ENCODE measurements at regions not wholly inside any gene's neighbourhood (a gene's known extent, or its start where the extent isn't known, plus 50 kb on each side); places are given as distances from the start of the nearest gene placed in this dataset.

DNA sequence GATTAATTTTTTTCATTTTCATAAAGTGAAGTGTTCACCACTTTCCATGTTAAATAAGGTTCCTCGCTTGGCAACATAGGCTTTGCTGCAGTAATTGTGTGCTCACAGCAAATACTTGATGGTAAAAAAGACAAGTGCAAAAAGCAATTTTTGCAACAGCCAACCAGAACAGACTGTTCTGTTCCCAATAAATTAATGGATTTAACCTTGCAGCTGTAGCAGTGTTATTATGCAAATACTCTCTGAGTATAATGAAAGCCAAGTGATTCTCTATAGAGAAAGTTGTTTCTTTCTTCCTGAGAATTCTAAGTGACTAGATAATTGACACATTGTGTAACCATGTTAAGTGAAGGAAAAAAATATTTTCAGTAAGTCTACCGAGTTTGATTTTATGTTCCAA is 183.7 kb upstream of the NAALADL2 start:
- no peak for DNase-seq

DNA sequence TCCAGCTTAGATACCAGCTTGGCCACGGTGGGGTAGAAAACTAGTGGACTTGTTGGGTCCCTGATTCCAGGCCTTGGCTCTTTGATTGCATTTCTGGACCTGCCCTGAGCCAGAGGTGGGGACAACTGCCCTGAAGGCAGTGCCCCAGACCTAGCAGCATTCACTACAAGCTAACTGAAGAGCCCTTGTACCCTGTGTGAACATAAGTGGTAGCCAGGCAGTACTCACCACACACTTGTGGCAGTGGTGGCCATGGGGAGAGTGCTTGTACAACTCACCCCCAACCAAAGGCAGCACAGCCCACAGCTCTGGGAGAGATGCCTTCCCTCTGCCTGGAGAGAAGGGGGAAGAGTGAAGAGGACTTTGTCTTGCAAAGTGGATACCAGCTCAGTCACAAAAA is 177.3 kb upstream of the NAALADL2 start:
- DNase-seq: no peak

DNA sequence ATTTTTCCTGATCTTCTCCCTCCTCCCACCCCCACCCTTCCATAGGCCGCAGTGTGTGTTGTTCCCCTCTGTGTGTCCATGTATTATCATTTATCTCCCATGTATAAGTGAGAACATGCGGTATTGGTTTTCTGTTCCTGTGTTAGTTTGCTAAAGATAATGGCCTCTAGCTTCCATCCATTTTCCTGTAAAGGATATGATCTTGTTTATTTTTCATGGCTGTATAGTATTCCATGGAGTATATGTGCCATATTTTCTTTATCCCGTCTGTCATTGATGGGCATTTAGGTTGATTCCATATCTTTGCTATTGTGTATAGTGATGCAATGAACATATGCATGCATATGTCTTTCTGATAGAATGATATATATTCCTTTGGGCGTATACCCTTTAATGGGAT is 173.3 kb upstream of the NAALADL2 start:
- no peak for DNase-seq

DNA sequence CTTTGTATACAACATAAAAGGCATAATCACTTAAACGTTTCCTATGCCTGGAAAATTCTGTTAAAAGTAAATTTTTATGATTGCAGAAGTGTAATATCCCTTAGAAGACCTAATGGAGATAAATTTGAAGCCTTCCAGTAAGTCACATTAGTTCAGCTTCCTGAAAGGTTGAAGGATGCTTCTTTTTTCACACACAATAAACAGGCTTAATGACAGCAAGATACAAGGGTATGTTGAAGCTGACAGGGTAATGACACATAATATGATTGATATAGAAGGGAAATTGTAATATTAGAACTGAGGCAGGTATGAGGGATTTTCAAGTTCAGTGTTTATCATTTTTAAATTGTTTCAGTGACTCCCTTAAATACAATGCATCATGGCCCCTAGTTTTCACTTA is 161.8 kb upstream of the NAALADL2 start:
- no peak for DNase-seq

DNA sequence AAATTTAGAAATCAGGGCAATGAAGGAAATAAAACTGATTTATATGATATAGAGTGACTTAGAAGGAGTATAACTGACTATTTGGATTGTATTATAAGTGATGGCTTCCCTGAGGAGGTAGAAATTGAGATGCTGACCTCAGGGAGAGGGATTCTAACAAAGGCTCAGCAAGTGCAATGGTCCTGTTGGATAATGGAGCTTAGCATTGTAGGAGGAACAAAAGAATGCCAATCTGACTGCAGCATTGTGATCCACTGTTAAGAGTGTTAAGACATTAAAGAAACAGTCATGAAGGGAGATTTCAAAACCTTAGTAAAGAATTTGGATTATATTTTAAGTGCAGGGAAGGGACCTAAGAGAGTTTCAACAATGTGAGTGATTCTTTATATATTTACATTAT is 158.4 kb upstream of the NAALADL2 start:
- no peak for DNase-seq

DNA sequence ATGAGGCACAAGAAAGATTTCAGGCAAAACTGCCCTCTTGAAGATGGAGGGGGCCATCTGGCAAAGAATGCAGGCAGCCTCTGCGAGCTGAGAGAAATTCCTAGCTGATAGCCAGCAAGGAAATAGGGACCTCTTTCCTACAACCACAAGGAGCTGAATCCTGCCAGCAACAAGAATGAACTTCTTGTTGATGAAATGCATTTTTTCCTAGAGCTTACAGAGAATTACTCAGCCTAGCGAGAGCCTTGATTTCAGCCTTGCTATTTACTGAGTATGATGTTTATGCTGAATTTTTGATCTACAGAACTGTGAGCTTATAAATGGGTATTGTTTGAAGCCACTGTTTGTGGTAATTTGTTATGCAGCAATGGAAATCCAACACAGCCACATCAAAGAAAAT is 148.5 kb upstream of the NAALADL2 start:
- DNase-seq: no peak

DNA sequence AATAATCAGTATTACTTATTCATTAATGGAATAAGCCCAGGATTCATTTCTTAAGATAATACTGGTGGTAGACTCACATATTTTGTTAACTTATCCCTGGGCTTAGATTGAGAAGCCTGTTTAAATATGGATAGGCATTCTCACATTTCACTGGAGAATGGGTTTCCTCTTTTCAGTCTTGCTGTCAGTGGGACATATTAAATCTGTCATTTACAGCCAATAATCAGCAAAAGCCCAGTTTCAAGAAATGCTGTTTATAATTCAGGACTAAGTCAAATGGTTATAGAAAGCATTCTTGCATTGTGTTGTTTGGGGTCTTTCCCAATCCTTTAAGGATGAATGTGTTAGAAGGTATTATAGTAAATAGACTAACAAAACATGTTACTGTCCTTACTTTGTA is 143.7 kb upstream of the NAALADL2 start:
- DNase-seq: no peak

DNA sequence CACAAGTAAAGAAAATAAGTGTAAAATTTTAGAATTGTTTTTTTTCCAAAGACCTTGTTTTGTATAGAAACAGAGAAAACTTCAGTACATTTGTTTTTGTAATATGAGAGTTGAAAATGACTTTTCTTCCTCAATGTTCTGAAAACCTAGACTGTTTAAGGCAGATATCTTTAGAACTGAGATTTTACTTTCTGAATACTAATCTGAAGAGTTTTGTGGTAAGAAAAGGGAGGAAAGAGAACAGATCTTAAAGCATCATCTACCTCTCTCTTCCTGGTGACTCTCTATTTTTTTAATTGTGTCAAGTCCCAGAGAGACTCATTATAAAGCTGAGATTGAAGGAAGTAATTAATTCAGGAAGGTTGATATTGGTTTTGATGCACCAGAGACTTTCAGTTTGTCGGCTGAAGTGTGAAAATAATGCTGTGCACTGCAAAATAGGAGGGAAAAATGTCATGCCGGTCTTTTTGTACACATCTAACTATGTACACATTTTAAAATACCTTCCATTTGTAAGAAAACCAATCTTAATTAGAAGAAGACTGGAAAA is 142.1 kb upstream of the NAALADL2 start:
- DNase-seq: no peak

DNA sequence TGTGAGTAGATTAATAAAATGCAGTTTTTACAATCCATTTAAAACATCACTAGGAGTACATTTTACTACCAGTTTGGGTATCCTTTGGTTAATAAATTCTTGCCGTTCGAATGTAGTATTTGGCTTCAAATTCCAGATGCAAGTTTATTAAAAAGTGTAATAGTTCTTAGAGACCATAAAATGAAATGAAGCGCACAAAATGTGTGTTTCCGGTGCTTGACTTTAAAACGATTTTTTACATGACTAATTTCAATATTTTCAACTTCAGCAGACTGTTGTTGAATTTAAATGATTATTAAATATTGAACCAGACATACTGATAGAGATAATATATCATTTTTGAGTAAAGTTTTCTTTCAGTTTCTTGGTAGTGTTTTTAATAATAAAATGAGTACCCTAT is 138.4 kb upstream of the NAALADL2 start:
- no peak for DNase-seq

DNA sequence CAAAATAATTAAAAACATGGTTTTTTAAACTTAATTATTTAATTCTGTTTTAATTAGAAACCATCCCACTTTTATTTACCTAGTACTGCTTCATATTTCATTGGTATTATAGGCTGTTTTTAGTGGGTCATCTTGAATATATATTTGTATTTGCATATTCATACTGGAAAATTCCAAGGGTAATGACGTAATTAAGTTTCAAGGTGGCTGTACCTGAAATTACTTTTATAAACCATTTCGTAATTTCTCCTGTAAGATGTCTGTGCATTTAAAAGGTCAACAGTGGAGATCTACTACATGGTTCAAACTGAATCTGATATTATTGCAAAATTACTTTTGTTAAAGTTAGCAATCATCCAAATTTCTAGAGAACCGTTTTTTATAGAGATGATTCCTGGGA is 133.8 kb upstream of the NAALADL2 start:
- no peak for DNase-seq

DNA sequence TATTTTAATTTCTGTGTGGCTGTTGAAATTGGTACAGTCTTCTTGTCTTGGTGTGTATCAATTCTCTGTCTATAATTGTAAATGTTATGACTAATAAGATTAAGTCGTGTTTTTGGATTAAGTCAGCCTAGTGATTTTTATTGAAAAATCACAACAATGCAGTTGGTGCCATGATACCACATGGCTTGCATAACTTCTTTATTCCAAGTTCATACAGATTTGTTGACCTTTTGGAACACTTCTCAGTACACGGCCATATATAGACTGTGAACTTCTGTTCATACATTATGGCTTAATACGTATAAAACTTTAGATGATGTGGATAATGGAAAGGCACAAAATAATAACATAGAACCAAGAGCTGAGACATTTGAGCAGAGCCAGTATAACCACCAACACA is 121.2 kb upstream of the NAALADL2 start:
- DNase-seq: no peak

DNA sequence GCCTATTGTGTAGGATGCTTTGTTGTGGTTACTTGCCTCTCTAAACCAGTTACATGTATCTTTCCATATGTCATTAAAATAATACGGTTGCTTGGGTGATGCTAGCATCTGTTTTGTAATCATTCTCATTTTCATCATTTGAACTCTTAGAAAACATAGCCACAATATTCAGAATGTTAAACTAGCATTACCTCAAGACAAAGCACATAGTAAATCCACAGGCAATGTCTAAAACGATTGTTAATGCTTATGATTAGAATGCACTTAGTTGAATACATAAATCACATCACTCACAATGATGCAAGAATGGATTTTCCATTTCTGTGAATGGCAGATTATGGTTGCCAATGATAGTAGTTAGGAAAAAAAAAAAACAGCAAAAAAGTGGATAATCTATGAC is 110.0 kb upstream of the NAALADL2 start:
- no peak for DNase-seq

DNA sequence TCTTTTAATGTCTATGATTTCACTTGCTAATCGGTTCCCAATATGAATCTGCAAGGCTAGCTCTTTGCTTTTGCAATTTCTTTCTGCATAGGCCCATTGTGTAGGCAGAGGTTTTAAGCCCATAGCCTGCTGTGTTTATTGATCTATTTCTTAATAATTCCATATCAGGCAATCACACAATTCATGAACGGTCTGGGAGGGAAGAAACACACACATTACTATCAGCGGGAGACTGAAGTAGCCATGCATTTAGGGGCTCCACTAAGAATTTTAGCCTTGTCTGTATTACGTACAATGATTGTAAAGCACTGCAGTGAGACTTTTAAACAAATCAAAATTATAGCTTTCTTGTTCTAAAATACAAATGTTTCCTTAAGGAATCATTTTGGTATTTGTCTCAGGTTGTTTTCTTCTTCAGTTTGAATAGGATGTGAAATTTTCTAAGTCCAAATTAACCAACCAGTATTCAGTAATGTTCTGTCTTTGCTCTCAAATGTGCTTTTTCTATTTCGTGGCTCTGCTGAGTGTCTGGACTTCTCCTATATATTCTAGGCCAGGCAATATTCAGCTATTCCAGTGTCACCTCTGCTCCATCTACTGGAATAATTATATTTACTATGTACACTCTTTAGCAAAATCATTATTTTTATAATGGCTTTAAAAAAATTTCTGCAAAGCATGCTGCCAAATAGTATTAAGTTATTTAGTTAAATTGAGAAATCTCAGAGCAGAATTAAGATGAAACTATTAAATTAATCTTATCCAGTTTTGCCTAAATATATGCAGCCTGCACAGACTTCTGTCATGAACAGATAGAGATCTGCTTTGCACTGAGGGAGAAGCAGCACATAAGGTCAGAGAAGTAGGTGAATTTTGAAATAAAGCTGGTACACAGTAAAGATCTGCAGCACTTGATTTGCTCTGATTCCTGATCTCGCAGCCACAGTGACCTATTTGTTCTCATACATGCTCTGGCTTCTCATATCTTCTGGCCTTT is 103.0 kb upstream of the NAALADL2 start:
- DNase-seq: no peak

DNA sequence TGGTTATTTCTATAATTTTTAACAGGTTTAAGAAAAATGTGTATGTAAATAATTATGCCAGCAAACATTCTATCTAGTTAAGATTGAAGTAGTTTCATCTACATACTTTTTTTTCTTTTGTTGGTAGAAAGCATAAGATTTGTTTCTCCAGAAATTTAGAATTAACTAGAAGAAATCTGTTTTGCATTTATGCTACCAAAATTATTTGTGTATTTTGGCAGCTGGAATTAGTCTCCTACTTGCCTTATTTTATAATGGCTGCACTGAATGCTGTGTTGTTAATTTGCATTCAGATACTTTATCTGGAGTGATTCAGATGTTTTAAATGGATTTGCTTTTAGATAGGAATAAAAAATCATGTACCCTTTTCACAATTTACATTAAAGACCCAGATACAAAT is 100.2 kb upstream of the NAALADL2 start:
- DNase-seq: no peak

DNA sequence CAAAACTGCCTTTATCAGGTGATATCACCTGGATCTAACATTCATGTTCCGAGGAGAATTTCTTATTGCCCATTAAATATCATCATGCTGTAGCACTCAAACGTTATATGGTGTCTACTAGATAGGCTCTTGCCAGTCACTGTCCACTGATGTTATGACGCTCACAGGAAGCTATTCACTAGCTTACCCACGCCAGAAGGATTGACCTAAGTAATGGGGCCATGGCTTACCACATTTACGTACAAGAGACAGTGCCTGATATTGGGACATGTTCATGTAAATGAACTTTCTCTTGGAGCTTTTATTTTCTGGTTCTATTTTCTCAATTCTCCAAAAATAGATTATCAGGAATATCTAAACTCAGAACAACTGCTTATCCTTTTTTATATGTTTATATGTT is 91.7 kb upstream of the NAALADL2 start:
- no peak for DNase-seq

DNA sequence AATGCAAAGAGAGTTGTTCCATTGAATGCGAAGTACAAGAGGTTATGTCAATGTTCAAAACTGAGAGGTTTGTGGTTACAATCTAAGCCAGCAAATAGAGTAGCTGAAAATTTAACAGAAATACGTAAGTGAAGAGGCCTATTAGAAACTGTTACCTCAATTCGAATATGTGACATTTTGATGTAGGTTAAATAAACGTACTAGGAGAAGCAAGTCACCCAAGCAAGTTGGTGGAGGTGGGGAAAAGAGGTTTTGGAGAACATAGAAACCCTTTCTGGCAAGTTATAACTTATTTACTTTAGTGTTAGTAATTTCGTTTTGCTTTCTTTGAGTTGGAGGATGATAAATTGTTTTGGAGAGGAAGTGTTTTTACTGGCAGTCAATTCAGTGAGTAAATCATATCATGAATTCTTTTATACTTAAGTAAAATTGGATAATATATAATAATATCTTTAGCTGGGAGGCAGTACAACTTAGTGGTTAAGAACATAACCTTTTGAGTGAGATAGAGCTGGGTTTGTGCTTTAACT is 91.2 kb upstream of the NAALADL2 start:
- no peak for DNase-seq

DNA sequence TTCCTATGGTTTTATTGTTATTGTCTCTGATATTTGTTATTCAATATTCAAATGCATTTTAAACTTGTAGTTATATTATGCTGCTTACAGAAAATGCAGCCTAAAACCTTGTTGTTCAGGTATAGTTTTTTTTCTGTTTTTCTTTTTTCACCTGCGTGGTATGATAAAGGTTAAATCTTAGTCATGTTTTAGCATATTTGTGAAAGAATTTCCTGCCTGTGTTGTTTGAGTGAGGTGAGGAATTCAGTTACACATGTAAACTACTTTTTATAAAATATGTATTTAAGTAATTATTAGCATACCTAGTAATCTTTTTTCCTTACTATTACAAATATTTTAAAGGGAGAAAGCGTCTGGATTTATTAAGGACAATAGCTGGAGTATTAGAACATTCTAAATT is 90.0 kb upstream of the NAALADL2 start:
- DNase-seq: no peak

DNA sequence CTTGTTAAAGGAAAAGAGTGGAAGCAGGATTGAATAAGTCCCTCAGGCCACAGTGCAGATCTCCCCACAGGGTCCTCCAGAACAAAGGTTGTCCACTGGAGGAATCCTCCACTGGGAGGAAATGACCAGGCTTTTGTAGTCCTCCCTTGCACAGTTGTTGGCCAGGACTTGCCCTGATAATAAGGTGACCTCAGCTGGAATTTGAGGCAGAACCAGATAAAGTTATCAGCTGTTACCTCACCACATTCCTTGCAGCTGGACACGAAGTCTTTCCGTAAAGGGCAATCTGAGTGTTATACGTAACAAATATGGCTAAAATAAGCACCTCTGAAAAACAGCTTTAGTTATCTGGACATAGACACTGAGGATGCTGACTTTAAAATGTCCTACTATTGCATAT is 83.5 kb upstream of the NAALADL2 start:
- DNase-seq: no peak

DNA sequence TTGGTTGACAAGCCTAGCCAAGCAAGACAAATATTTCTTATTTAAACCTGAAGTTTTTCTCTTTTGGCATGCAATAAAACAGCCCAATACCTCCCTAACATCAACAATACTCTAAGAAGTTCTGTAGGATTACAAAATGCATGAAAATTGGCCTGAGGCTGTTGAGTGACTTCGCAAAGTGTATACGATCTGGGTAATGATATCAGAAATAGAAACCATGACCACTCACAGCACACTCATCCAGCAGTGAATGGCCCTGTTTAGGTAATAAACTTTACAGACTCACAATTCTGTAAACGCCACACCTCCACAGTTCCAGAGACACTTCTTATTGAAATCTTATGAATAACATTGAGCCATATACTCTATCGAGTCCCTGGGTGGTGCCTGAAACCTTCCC is 83.0 kb upstream of the NAALADL2 start:
- no peak for DNase-seq

DNA sequence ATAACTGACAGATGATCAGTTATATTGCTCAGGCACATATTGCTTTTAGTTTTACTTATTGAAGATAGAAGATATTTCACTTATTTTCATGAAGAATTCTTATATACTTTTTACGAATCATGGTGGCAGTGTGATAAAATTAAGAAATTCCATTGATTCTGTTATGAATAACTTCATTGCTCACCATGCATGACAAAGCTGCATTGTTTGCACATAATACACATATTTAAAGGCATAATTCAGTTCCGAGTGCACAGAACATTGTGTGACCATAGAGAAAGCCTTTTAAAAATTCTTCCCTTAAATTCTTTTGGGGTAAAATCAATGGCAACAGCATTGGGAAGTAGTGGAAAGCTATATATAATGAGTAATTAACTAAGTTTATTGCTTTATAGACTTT is 82.5 kb upstream of the NAALADL2 start:
- no peak for DNase-seq

DNA sequence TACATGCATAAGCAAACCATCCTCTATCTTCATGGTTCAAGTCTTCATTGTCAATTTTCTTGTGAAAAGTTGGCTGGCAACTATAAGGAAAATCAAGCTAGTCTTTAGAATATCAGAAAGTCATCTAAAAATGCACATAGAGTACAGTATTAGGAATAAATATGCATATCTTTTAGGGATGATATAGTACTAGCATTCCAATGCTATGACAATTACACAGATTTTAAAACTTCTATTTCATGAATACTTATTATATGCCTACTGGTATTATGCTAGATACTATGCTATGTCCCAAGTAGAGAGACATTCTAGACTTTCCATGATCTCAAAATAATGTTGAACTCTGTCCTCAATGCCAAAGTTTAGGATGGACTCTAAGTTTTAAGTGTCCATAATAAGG is 81.3 kb upstream of the NAALADL2 start:
- no peak for DNase-seq

DNA sequence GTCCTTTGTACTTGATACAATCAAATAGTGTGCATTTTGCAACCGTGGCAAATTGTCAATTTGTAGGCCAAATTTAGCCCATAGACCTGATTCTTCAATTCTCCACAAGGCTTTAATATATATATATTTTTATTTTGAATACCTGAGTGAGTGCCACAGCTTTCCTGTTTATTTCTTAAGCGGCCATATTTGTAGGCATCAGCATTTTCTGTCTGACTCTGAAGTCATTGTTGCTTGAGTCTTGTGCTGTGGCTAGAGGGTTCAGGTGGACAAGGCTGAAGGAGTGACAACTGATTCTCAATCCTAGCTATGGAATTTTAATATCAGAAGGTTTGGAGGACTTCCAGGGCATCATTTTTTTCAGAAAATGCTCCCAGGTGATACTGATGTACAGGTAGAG is 75.6 kb upstream of the NAALADL2 start:
- no peak for DNase-seq

DNA sequence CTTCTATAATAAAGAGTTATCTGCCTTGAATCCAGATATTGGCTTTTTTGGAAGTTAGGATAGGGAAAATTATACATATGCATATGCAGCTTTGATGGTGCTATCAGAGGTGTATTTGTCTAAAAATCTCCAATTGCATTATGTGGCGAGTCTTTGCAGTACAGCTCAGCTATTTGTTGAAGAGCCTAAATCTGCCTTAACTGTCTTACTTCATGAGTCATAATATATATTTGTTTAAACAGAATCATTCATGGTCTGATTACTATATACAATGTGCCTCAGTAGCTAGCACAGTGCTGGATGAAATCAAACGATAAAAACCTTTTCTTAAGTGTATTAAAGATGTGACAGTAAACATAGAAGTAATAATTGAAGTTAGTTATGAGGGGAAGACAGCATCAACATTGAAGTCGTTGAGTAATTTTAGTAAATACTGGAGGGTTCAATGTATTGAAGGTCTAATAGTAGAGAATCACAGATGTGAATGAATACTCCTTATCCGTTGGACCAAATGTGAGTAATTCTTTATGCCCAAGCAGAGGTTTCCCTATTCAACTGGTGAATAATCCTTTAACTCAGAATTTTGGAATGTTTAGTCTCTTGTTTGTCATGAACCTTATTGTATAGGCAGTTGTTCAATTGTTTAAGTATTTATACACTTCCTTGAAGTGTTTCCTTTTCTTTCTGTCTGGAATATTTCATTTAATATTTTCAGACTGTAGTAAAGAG is 74.8 kb upstream of the NAALADL2 start:
- DNase-seq: no peak

DNA sequence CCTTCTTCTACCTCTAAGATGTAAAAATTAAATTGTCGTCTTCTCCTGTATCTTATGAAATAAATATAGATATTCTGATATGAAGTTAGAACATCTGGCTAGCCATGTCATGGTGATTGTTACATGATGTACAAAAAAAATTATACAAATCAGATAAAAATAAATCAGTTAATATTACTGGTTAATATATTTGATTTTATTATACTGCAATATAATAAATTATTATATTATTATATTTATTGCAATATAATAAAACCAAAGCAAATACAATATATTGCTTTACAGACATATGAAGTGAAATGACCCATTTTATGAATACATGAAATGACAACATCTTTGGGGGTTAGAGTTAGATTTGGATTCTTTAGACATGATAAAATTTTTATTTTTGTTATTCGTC is 72.3 kb upstream of the NAALADL2 start:
- DNase-seq: no peak

Measured in NCI-H345 (cell line).